Liver (tissue), 7 donors: ENCODE measurements at regions not wholly inside any gene's neighbourhood (a gene's known extent, or its start where the extent isn't known, plus 50 kb on each side); places are given as distances from the start of the nearest gene placed in this dataset.

Source experiments
- DNase-seq: peaks from one replicate; pipeline ENCODE4 v3.0.0-alpha.2; 2017; ENCODE audit warnings: low spot score
- H3K27ac ChIP-seq, 2 donors: one replicate each; pipeline ENCODE4 v1.7.0; 2013; ENCODE audit warnings: inconsistent platforms in 2 of 2, low read length in 2 of 2, control low read depth in 1 of 2, low read depth in 1 of 2, mild to moderate bottlenecking in 1 of 2
- H3K27me3 ChIP-seq, 4 donors: one replicate each; pipeline versions ENCODE4 v1.6.1 to v1.7.0; 2013; ENCODE audit warnings: low read length in 3 of 4, inconsistent platforms in 1 of 4, mild to moderate bottlenecking in 1 of 4, moderate library complexity in 1 of 4; ENCODE audit not compliant: control insufficient read depth in 4 of 4, insufficient read depth in 4 of 4
- H3K36me3 ChIP-seq, 4 donors: one replicate each; pipeline versions ENCODE4 v1.6.1 to v1.7.0; 2013; ENCODE audit warnings: low read length in 3 of 4, mild to moderate bottlenecking in 3 of 4, low read depth in 1 of 4, moderate library complexity in 1 of 4; ENCODE audit not compliant: control insufficient read depth in 4 of 4, insufficient read depth in 3 of 4
- H3K4me1 ChIP-seq, 4 donors: one replicate each; pipeline versions ENCODE4 v1.6.1 to v1.7.0; 2013; ENCODE audit warnings: low read length in 3 of 4, mild to moderate bottlenecking in 3 of 4, moderate library complexity in 1 of 4; ENCODE audit not compliant: control insufficient read depth in 4 of 4, insufficient read depth in 4 of 4
- H3K4me3 ChIP-seq, 3 donors: one replicate each; pipeline versions ENCODE4 v1.6.1 to v1.7.0; 2013; ENCODE audit warnings: low read length in 3 of 3, control low read depth in 1 of 3, low read depth in 1 of 3, mild to moderate bottlenecking in 1 of 3
- H3K9ac ChIP-seq, 2 donors: one replicate each; pipeline ENCODE4 v1.7.0; 2013; ENCODE audit warnings: low read length in 2 of 2, mild to moderate bottlenecking in 2 of 2, moderate library complexity in 2 of 2, control low read depth in 1 of 2, low read depth in 1 of 2
- H3K9me3 ChIP-seq, 4 donors: one replicate each; pipeline versions ENCODE4 v1.6.1 to v1.7.0; 2013; ENCODE audit warnings: low read length in 3 of 4; ENCODE audit not compliant: control insufficient read depth in 4 of 4
- EGR1 ChIP-seq, 2 donors: IDR thresholded peaks; 2 replicates each; pipeline ENCODE4 v1.6.1; 2016 to 2018; ENCODE audit warnings: antibody characterized with exemption in 2 of 2, low read depth in 2 of 2
- FOXA1 ChIP-seq: IDR thresholded peaks from 2 replicates; pipeline ENCODE4 v1.6.1; 2016; ENCODE audit warnings: antibody characterized with exemption
- FOXA2 ChIP-seq: IDR thresholded peaks from 2 replicates; pipeline ENCODE4 v1.6.1; 2016; ENCODE audit warnings: antibody characterized with exemption
- GABPA ChIP-seq, 2 donors: IDR thresholded peaks in 1 of 2; conservative IDR thresholded peaks in 1 of 2; 2 replicates each; pipeline ENCODE4 v1.6.1; 2016; ENCODE audit warnings: antibody characterized with exemption in 2 of 2, mild to moderate bottlenecking in 1 of 2, moderate library complexity in 1 of 2
- HNF4G ChIP-seq: IDR thresholded peaks from 2 replicates; pipeline ENCODE4 v1.6.1; 2016; ENCODE audit warnings: antibody characterized with exemption
- MAX ChIP-seq: IDR thresholded peaks from 2 replicates; pipeline ENCODE4 v1.6.1; 2016; ENCODE audit warnings: antibody characterized with exemption
- NR2F2 ChIP-seq: IDR thresholded peaks from 2 replicates; pipeline ENCODE4 v1.6.1; 2016; ENCODE audit warnings: antibody characterized with exemption
- RAD21 ChIP-seq, 2 donors: IDR thresholded peaks; 2 replicates each; pipeline ENCODE4 v1.6.1; 2016; ENCODE audit warnings: antibody characterized with exemption in 2 of 2, mild to moderate bottlenecking in 2 of 2
- REST ChIP-seq: IDR thresholded peaks from 2 replicates; pipeline ENCODE4 v1.6.1; 2016; ENCODE audit warnings: antibody characterized with exemption, mild to moderate bottlenecking
- RXRA ChIP-seq, 2 donors: IDR thresholded peaks; 2 replicates each; pipeline ENCODE4 v1.6.1; 2017 to 2018; ENCODE audit warnings: antibody characterized with exemption in 2 of 2, mild to moderate bottlenecking in 1 of 2
- SP1 ChIP-seq: IDR thresholded peaks from 2 replicates; pipeline ENCODE4 v1.6.1; 2018; ENCODE audit warnings: antibody characterized with exemption, mild to moderate bottlenecking
- TAF1 ChIP-seq: conservative IDR thresholded peaks from 2 replicates; pipeline ENCODE4 v1.6.1; 2016; ENCODE audit warnings: antibody characterized with exemption, mild to moderate bottlenecking
- ZBTB33 ChIP-seq: IDR thresholded peaks from 2 replicates; pipeline ENCODE4 v1.6.1; 2016; ENCODE audit warnings: antibody characterized with exemption
- WGBS: extraction: QIAGEN DNeasy Blood & Tissue Kit; methylation state at CpG from one replicate; pipeline ENCODE4 v1.1.7; 2013; 5-methylcytosine and 5-hydroxymethylcytosine counted together
- donor health status: healthy.
- donor health status: healthy.
- donor health status: healthy.
- donor health status: healthy.

GRCh38 chr22:47929646-47930185 is 1167.3 kb downstream of the TBC1D22A start:
- Histone ChIP-seq H3K36me3 (no peaks in the 10 kb centered on the region), H3K9ac (no peak overlapping the region), H3K27me3 (peaks cover 0 to 4% (median 0%) of the 10 kb centered on the region in 4 donors), H3K4me1 (no peaks in the 10 kb centered on the region), H3K4me3 (no peak overlapping the region), H3K9me3 (peaks cover 0 to 1% (median 0%) of the 10 kb centered on the region in 4 donors), H3K27ac (no peak overlapping the region)
- WGBS: 62% methylated on average over 4 of the region's 4 CpGs
- no peak for DNase-seq
- TF ChIP-seq EGR1 (IDR thresholded peaks at IDR 0.05; ENCODE audit: low read depth in 2 of 2): no peak
- TF ChIP-seq RAD21 (IDR thresholded peaks at IDR 0.05): no peak
- TF ChIP-seq GABPA (IDR thresholded peaks at IDR 0.05 in 1 of 2, conservative IDR thresholded peaks at IDR 0.05 in 1 of 2): no peak
- TF ChIP-seq FOXA2: no peak

- TF ChIP-seq SP1 (no peak), MAX (no peak), RXRA (IDR thresholded peaks at IDR 0.05) (no peak), HNF4G (no peak), EGR1 (IDR thresholded peaks at IDR 0.05; ENCODE audit: low read depth in 2 of 2) (no peak), RAD21 (IDR thresholded peaks at IDR 0.05) (no peak), ZBTB33 (no peak), TAF1 (no peak), GABPA (IDR thresholded peaks at IDR 0.05 in 1 of 2, conservative IDR thresholded peaks at IDR 0.05 in 1 of 2) (no peak), FOXA2 (no peak), REST (no peak), FOXA1 (no peak), NR2F2 (no peak)
- WGBS: 60% methylated on average over 5 of the region's 5 CpGs
Measured at GRCh38 chr22:47929073-47929472, 1166.6 kb downstream of the TBC1D22A start.

More at GRCh38 chr22:47929073-47929472, 1166.6 kb downstream of the TBC1D22A start:
- no peak overlapping the region for H3K27ac ChIP-seq
- H3K9me3 ChIP-seq: peaks cover 0 to 3% (median 1%) of the 10 kb centered on the region in 4 donors
- DNase-seq: no peak
- H3K4me3 ChIP-seq: no peak overlapping the region
- H3K9ac ChIP-seq: no peak overlapping the region
- no peaks in the 10 kb centered on the region for H3K4me1 ChIP-seq
- peaks cover 0 to 4% (median 0%) of the 10 kb centered on the region in 4 donors for H3K27me3 ChIP-seq
- no peaks in the 10 kb centered on the region for H3K36me3 ChIP-seq
